GM19239 (cell line): ENCODE measurements at regions not wholly inside any gene's neighbourhood (a gene's known extent, or its start where the extent isn't known, plus 50 kb on each side); places are given as distances from the start of the nearest gene placed in this dataset.
"Not testable (repeated sequence)": the region's sequence is repeated elsewhere in the genome, so short reads cannot be mapped to it uniquely, and the experiment has no call there.

ENCODE experiments used
- DNase-seq: peaks from one replicate; pipeline ENCODE4 v3.0.0; 2011; ENCODE audit warnings: low spot score; ENCODE audit not compliant: insufficient read length
- FAIRE-seq: peaks from 2 replicates; lab custom pipeline; 2011; peaks lifted over from hg19 to GRCh38; lab: Jason Lieb, UNC

- DNase-seq (no peak), FAIRE-seq (no peak)
Observed at GRCh38 chr10:123221418-123221817, 67.2 kb downstream of the BUB3 start.

DNA sequence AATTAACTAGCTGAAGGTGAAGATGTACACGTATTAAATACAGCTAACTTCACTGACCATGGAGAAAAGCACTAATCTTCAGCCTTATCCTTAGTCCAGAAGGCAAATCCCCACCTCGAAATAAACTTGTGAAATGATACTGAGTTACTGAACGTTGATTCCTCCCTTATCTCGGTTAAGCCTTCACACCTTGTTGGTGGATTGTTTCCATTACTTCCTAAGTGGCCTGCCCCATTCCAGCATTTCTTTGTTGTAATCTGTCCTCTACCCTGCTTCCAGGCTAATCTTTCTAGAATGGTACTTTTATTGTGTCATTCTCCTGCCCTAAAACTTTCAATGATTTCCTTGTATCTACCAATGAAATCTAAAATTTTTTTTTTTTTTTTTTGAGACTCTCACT is 68.6 kb downstream of the BUB3 start:
- DNase-seq = no peak
- FAIRE-seq = no peak

GRCh38 chr10:123227706-123228105 is 73.5 kb downstream of the BUB3 start:
- DNase-seq (no peak), FAIRE-seq (no peak)

- no peak for DNase-seq
- no peak for FAIRE-seq
Observed at GRCh38 chr10:123229927-123230630, 75.9 kb downstream of the BUB3 start.

DNA sequence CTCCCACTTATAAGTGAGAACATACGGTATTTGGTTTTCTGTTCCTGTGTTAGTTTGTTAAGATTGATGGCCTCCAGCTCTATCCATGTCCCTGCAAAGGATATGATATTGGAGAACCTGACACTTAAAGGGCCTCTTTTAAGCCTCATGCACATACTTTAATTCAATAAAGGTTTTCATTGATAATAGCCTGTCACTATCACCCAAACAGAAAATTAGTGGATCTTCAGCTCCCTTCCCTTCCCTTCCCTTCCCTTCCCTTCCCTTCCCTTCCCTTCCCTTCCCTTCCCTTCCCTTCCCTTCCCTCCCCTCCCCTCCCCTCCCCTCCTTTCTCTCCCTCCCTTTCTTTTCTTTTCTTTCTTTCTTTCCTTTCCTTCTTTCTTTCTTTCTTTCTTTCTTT is 78.7 kb downstream of the BUB3 start:
- DNase-seq, FAIRE-seq: not testable (repeated sequence)

GRCh38 chr10:123235014-123235413 is 80.8 kb downstream of the BUB3 start:
- DNase-seq, FAIRE-seq: not testable (repeated sequence)

GRCh38 chr10:123236126-123236525 is 81.9 kb downstream of the BUB3 start:
- no peak for FAIRE-seq
- DNase-seq = no peak

DNA sequence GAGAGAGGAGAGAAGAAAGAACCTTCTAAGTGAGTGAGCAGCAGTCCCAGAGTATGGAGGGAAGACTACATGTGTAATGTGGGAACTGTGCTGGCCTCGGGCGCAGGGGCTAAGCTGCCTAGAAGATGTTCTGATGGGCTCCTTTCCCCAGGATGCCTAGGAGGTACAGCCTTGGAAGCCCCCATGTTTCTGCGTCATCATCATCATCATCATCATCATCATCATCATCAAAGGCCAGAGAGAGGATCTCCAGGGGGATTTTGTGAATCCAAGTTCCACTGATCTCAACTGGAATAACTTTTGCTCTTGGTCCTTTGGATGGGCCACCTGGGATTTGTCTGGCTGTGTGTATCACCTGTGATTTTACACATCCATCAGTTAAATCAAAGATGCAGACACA is 86.0 kb downstream of the BUB3 start:
- DNase-seq (no peak), FAIRE-seq (no peak)

GRCh38 chr10:123240776-123241175 is 86.6 kb downstream of the BUB3 start:
- FAIRE-seq = no peak
- no peak for DNase-seq

- FAIRE-seq (no peak), DNase-seq (peak; percentile 10)
Observed at GRCh38 chr10:123241391-123242141, 87.4 kb downstream of the BUB3 start.

DNA sequence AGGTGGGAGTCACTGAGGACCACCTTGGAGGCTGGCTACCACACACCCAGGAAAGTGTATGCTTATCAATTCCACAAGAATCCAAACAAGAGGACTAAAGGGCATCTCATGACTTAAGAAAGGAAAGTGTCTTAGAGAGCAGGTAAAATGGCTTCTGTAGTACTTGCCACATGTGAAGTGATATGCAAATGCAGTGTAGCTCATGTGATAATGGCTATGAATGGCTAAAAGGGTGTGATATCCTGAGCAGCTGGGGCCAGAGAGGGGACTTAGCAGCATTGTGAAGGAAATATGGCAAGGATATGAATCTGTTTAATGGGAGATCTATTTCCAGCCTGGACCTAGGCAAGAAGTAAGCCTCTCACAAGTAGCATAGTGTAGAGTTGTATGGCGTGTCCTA is 90.5 kb downstream of the BUB3 start:
- DNase-seq (no peak), FAIRE-seq (no peak)

- DNase-seq (no peak), FAIRE-seq (no peak)
Observed at GRCh38 chr10:123245264-123245663, 91.1 kb downstream of the BUB3 start.

GRCh38 chr10:123249894-123250293 is 95.7 kb downstream of the BUB3 start:
- DNase-seq (no peak), FAIRE-seq (no peak)

DNA sequence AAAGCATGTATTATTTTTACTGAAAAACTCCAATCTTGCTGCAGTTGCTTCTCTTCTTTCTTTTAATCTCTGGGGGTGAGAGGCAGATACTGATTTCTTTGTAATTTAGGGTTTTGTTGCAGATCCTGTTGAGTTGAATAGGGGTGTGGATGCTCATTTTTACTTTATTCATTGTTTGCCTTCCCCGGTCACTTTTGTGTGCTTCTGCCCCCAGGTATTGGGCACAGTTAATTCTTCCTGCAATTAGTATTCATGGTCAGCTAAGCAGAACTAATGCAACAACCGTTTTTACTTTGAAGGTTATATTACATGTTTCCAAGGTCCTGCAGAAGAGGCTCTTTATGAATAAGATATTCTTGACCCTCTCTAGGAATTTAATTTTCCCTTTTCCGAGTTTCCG is 96.4 kb downstream of the BUB3 start:
- no peak for FAIRE-seq

DNA sequence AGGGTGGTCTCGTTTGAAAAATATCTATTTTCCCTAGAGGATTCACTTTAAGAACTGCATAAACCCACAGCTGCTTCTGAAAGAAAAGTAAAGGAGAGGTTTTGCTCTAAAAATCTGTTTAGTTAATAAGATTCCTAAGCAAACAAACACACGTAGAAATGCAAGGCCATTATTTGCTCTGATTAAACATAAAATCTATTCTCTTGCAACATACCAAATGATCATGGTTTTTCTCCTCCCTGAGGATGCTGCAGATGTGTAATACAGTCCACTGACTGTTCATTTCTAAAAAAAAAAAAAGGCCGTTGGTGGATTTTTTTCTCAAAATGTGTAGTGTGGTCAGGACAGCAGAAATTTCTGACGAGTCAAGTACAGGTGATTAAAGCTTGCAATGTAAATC is 98.6 kb downstream of the BUB3 start:
- FAIRE-seq (no peak), DNase-seq (no peak)

More for the DNA sequence above, 96.4 kb downstream of the BUB3 start:
- no peak for DNase-seq

DNA sequence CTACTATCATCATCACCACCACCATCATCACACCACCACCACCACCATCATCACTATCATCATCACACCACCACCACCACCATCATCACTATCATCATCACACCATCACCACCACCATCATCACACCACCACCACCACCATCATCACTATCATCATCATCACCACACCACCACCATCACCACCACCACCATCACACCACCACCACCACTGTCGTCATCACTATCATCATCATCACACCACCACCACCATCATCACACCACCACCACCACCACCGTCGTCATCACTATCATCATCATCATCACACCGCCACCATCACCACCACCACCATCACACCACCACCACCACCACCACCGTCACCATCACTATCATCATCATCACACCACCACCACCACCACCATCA is 100.1 kb downstream of the BUB3 start:
- FAIRE-seq, DNase-seq: not testable (repeated sequence)

DNA sequence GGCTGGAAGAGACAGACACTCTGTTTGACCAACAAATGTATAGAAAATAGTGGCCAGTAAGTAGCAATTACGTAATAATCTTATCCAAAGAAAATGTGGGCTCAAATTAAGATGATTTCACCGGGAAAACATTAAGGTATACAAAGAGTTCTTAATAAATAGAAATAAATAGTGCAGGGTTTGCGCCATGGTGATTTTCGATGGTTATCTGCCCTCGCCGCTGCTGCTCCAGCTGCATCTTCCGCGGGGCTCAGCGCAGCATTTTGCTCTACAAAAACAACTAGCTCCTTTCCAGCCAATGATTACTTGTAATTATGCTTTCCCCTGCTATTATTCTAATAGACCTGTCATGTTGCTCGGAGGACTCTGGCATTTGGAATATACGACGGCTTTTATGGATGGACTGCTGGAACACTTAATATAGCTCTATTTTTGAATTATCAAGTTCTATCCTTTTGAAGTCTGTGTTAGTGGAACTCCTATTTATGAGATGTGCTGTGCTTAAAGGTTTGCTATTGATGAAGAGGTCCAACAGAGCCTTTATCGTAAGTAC is 103.8 kb downstream of the BUB3 start:
- no peak for FAIRE-seq
- no peak for DNase-seq

- DNase-seq (no peak), FAIRE-seq (no peak)
Observed at GRCh38 chr10:123259081-123259480, 104.9 kb downstream of the BUB3 start.

DNA sequence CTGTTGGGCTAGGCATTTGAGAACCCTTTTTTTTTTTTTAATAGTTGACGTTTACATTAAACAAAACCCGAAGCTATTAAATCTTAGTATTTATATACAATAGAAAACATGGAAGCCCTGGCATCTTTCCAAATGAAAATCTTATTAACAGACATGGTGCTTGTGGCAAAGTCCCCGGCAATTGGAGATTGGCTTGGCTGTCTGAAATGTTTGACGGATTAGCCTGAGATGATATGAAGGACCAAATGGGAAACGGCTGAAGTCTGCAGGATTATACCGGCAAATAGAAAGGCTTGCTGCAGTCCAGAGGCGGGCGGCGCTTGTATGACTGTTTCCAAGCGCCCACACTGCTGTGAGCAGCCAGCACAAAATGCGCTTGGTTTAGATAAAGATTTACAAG is 105.6 kb downstream of the BUB3 start:
- FAIRE-seq = no peak
- DNase-seq = no peak

- FAIRE-seq (no peak), DNase-seq (no peak)
Observed at GRCh38 chr10:123262456-123262855, 108.3 kb downstream of the BUB3 start.

GRCh38 chr10:123266971-123267370 is 112.8 kb downstream of the BUB3 start:
- FAIRE-seq (no peak), DNase-seq (no peak)
